Posterior cingulate gyrus (tissue), 11 donors: ENCODE measurements at regions not wholly inside any gene's neighbourhood (a gene's known extent, or its start where the extent isn't known, plus 50 kb on each side); places are given as distances from the start of the nearest gene placed in this dataset.
"Not testable (repeated sequence)": the region's sequence is repeated elsewhere in the genome, so short reads cannot be mapped to it uniquely, and the experiment has no call there.

Experiments used
- DNase-seq, 10 donors: peaks; one replicate each; pipeline versions ENCODE4 v3.0.0 to v3.0.0-alpha.2; 2020 to 2021; ENCODE audit warnings: mixed read lengths in 3 of 10
- intact Hi-C: fragments of 100-400 bp; cut with DNase I; formaldehyde crosslinking; loops from one replicate; pipeline ENCODE4 v1.15.1; 2023

DNA sequence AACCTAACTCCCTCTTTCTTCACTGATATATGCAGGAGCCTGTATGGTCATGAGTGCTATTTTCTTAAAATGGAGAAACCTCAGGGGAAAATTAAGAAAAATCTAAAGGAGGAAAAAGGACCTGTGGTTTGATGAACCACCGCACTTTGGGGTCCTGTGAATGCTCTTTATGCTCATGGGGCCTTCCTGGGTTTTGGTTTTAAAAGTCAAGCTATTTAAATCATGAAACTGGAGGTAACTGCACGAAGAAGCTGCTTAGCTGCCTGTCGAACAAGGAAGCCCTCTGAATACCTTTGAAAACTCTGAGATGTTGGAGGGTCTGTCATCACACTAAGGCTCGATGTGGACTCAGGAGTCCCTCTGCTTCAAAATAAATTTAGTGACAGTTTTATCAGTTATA is 564.5 kb upstream of the ADAMTS16 start:
- intact Hi-C loops = no loop called here

DNA sequence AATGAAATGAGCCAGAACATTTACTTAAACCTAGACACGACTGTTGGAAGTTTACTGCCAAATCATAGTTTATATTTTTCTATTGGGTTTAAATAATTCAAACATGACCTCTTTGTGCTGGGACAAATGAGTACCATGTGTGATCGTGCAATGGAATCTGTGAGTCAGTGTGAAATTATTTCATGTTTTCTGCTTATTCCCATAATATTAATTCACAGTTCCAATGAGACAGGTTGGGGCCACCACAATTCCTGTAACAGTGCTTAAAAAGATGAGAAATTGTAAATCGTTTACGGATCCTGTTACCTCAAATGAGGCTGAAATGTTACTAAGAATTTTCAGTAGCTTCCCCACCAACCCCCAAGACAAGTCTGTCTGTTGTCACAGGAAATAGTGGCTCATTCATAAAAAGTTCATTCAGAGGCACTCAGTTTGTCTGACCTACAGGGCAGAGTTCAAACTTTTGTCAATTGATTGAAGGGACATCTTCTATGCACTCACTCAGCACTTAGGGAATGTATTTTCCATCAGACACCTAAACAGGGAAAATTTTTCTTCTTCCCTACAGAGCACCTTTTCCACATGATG is 563.9 kb upstream of the ADAMTS16 start:
- no peak for DNase-seq
- intact Hi-C loops = no loop called here

More for the DNA sequence above, 564.5 kb upstream of the ADAMTS16 start:
- DNase-seq = no peak

- no peak for DNase-seq
- intact Hi-C loops = no loop called here
These were observed 563.2 kb upstream of the ADAMTS16 start for GRCh38 chr5:4576908-4577307.

GRCh38 chr5:4579679-4580078 is 560.5 kb upstream of the ADAMTS16 start:
- no peak for DNase-seq
- intact Hi-C loops = no loop called here

DNA sequence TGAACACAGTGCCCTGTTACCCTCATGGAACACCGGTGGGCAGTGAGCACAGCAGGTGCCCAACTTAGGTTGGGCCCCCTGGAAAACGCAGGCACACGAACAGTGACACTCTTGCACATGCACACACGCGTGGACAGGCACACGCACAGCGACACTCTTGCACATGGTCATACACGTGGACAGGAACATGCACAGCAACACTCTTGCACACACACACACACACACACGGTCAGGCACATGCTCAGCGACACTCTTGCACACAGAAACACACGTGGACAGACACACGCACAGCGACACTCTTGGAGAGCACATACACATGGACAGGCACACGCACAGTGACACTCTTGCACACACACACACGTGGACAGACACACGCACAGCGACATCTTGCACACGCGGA is 559.4 kb upstream of the ADAMTS16 start:
- intact Hi-C loops = no loop called here

GRCh38 chr5:4581289-4581688 is 558.8 kb upstream of the ADAMTS16 start:
- no peak for DNase-seq
- intact Hi-C loops = no loop called here

More for the DNA sequence above, 559.4 kb upstream of the ADAMTS16 start:
- no peak for DNase-seq

- intact Hi-C loops = no loop called here
- DNase-seq = peak in 7 of 10 donors; percentile 19 to 91 (median 46)
These were observed 555.1 kb upstream of the ADAMTS16 start for GRCh38 chr5:4584982-4585381.

- no peak for DNase-seq
- intact Hi-C loops = no loop called here
These were observed 526.7 kb upstream of the ADAMTS16 start for GRCh38 chr5:4613440-4613839.

GRCh38 chr5:4614088-4614487 is 526.0 kb upstream of the ADAMTS16 start:
- intact Hi-C loops = no loop called here
- DNase-seq = no peak

DNA sequence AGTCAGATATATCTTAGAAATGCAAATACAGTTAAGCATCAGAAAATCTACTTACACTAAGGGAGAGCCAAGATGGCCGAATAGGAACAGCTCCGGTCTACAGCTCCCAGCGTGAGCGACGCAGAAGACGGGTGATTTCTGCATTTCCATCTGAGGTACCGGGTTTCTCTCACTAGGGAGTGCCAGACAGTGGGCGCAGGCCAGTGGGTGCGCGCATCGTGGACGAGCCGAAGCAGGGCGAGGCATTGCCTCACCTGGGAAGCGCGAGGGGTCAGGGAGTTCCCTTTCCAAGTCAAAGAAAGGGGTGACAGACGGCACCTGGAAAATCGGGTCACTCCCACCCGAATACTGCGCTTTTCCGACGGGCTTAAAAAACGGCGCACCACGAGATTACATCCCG is 524.8 kb upstream of the ADAMTS16 start:
- intact Hi-C loops, DNase-seq: not testable (repeated sequence)

GRCh38 chr5:4625206-4625896 is 514.8 kb upstream of the ADAMTS16 start:
- intact Hi-C loops = no loop called here
- no peak for DNase-seq

- no peak for DNase-seq
- intact Hi-C loops = no loop called here
These were observed 513.0 kb upstream of the ADAMTS16 start for GRCh38 chr5:4627131-4627530.

- DNase-seq = no peak
- intact Hi-C loops = no loop called here
These were observed 512.2 kb upstream of the ADAMTS16 start for GRCh38 chr5:4627929-4628328.

DNA sequence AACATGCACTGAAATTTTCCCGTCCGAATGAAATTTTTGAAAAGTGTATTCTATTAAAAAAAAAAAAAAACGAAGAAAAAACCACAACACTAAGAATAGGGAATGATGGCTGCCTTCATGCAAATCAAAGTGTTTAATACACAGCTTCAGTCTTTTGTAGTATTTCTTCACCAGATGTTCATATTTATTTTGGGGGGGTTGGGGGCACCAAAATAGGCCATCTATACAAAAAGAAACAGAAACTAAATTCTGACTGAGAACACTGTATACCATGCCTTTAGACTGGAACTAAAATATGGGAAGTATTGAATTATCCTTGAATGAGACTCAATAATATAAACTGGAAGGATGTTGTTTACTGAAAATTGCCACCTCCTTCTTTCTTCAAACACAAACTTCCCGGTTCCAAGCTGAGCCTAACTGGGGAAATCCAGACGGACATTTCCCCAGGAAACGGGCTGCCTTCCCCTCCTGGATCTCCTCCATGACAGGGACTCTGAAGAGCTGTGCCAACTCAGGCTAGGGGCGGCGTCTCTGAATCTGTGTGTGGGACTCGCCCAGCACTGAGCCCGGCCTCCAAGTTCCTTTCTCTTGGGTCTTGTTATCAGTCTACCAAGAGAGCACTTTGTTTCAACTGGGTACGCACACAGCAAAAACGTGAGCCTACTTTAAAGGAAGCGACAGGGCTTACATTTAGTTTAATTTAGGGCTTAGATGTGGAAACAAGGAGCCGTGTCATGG is 511.3 kb upstream of the ADAMTS16 start:
- no peak for DNase-seq
- intact Hi-C loops = no loop called here

GRCh38 chr5:4630031-4630430 is 510.1 kb upstream of the ADAMTS16 start:
- DNase-seq = no peak
- intact Hi-C loops = no loop called here

GRCh38 chr5:4634342-4634741 is 505.8 kb upstream of the ADAMTS16 start:
- DNase-seq = no peak
- intact Hi-C loops = no loop called here

DNA sequence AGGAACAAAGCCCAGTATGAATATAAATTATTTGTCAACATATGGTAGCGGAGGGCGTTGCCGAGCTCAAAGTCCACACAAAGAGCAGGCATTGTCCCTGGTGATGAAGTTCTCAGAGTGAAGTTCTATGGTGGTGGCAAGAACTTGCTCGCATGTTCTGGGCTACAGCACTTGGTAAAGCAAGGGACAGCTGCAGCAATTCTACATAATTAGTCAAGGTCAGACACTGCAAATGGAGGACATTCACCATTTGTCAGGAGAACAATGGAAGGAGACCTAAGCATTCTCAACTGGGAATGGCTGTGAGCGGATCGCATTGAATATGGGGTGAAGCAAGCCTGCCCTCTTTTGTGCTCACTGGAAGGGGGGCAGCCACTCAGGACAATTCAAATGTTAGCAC is 503.8 kb upstream of the ADAMTS16 start:
- DNase-seq = no peak

DNA sequence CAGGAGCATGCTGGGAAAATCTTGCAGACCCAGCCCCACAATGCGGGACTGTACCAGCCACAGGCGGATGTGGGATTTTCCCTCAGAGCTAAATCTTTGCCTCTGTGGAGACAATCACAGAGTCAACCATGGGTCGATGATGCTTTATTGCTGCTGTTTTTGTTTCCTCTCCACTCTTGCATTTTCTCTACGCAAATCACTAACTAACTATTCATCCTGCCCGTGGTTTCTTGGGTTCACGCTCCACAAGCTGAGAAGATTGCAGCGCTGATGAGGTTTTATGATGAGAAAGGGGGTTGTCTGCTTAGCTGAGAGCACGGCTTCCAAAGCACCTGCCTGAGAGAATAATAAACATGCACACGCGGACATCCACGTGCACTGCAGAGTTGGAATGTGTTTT is 500.2 kb upstream of the ADAMTS16 start:
- DNase-seq = no peak
- intact Hi-C loops = no loop called here

More for the DNA sequence above, 503.8 kb upstream of the ADAMTS16 start:
- intact Hi-C loops = no loop called here

DNA sequence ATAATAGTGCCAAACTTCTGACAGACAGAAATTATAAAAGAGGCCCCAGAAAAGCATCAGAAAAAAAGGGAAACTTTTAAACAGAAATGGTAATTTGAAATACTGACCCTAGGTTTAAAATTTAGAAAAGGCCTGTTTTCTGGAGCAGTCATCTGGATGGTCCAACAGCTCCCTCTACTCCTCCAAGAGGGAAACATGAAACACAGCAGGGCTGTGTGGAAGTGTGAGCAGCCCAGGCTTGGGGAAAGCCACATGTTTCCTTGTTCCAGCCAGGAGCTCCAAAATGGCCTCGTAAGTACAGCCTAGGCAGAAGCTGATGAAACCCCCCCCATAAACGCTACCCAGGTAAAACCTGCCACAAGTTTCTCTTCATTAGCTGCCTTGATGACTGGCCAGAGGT is 499.3 kb upstream of the ADAMTS16 start:
- no peak for DNase-seq

GRCh38 chr5:4642525-4642924 is 497.6 kb upstream of the ADAMTS16 start:
- intact Hi-C loops = no loop called here
- DNase-seq = no peak

More for the DNA sequence above, 499.3 kb upstream of the ADAMTS16 start:
- intact Hi-C loops = no loop called here

DNA sequence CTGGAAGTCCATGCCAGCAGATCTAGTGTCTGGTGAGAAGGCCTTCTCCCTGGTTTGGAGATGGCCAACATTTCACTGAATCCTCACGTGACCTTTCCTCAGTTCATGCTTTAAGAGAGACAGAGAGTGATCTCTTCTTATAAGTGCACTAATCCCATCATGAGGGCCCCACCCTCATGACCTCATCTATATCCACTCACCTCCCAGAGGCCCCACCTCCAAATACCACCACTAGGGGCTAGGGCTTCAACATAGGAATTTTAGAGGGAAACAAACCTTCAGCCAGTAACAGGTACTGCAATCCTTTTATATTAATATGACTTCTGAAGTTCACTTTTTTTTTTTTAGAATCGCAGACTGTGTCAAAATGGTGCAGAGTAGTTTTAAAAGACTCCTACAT is 496.9 kb upstream of the ADAMTS16 start:
- no peak for DNase-seq
- intact Hi-C loops = no loop called here

DNA sequence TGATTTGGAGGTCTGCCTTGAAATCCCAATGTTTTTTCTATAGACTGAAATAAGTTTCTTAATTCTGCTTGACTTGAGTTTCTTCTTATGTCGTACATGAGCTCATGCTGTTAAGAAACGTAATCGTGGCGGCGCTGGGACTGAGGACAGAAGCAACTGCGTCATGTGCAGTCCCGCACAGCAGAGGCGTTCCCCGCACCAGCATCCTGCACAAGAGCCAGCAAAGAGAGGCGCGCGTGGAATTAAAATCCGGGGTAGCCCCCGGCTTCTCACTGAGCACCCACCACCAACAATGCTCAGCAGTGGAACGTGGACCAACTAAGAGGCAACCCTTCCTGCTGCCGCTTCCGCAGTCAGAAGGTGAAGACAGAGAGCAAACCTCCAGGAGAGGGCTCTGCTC is 496.2 kb upstream of the ADAMTS16 start:
- intact Hi-C loops = no loop called here
- DNase-seq = no peak
